GM21381 (cell line): ENCODE measurements at regions not wholly inside any gene's neighbourhood (a gene's known extent, or its start where the extent isn't known, plus 50 kb on each side); places are given as distances from the start of the nearest gene placed in this dataset.

Experiments used
- ATAC-seq: cut with Tn5 transposase; IDR thresholded peaks from one replicate; pipeline ENCODE4 v1.9.1; 2021; ENCODE audit warnings: mild to moderate bottlenecking, moderate library complexity; ENCODE audit not compliant: unreplicated experiment

DNA sequence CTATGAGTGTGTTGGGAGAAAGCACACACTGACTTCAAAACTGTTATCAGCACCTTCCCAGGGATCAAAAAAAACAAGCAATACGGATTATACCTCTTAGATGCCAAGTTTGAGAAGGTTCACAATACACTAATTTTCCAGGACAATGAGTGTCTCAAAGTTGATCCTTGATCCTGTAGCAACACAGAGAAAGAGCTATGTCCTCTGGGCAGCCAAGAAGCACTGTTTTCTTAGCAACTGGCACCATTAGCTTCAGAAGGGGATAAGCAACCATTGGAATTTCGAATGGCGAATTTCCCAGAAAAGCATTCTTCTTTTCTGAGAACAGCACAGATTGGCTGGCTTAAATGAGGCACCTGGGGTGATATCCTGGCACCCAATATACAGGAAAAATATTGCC lies 270.3 kb upstream of the RORA start:
- ATAC-seq = no peak

DNA sequence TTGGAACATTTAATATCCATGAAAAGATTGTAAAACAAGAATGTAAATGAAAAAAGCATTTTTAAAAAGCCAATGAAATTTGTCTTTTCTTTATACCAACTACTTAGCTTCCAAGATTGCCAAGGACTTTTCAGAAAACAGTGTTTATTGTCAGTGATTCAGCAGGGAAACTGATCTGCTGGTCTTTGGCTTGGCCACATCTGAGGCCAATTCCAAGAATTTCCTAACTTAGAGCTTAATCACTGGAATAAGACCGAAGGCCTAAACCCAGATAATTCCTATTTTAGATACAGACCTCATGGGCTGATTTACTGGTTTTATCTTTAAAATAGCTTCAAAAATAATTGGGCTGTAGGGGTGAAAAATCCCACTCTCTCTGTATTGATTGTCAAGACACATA lies 260.5 kb upstream of the RORA start:
- ATAC-seq = no peak

DNA sequence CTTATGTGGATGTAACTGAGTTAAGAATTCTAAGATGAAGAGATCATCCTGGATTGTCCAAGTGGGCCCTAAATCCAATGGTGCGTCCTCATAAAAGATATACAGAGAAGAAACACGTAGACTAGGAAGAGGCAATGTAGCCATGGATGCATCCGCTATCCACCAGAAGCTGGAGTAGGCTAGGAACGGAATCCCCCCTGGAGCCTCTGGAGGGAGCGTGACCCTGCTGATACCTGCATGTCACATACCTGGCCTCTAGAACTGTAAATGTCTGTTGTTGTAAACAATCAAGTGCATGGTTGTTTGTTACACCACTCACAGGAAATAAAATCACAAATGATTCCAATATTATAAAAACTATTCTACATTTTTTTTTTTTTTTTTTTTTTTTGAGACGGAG lies 254.5 kb upstream of the RORA start:
- ATAC-seq = no peak

DNA sequence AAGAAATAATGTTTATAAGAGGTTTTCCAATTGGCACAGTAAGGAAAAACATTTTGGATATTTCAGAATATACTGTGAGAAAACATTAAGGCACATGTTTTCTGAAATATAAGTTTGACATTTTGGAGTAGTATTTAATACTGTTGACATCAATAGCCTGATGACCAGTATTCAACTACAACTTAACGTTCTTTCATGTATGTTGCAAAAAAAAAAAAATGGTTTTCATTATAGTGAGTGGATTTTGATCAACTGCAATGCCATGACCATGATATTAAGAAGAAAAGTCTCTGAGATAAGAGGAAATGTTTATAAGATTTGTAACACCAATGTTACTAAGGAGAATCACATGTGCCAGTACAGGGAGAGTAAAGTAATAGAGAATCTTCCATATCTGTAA lies 252.8 kb upstream of the RORA start:
- ATAC-seq = no peak

DNA sequence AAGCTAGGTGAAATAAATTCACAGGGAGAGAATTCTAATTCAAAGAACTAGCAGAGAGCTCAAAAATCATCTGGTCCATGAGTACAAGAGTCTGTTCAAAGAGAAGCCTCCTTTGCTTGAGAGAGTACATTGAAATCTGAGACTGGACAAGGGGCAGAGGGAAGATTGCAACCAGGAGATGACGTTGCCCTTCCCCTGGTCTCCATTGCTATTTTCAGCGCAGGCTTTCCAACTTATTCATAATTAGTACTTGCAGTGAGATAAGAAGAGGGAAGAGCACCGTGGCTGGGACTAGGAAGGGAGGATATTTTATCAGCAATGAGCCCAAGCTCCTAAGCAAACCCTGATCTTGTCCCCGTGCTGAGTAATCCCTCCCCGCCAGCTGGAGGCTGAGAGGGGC lies 251.8 kb upstream of the RORA start:
- no peak for ATAC-seq

DNA sequence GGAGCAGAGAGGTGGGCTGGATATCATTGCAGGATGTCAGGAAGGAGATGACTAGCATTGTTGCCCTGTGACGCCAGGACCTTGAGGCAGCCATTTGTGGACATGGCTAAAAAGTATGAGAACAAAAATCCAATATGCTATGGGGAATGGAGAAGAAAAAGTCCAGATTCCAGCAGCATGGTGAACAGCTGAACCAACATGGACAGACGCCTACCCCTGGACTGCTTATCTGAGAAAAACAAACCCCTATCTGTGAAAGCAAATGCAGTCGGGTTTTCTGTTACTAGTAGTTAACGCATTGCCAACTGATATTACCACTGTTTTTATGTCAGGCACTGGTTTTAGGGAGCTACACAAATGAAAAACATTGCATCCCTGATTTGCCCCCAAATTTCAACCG lies 251.2 kb upstream of the RORA start:
- no peak for ATAC-seq

DNA sequence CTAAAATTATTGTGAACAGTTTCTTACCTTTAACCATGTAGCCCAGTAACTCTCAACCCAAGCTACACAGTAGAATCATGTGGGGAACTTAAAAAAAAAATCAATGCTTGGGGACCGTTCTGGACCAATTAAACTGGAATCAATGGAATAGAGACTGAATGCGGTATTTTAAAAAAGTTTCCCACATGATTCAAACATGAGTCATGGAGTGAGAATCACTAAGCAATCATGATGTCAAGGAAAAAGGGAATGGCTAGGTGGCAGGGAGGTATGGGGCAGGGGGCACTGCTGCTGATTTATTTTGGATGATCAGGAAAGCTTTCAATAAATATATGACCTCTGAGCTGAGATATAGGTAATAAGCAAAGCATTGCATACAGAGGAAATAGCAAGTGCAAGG lies 250.5 kb upstream of the RORA start:
- no peak for ATAC-seq

DNA sequence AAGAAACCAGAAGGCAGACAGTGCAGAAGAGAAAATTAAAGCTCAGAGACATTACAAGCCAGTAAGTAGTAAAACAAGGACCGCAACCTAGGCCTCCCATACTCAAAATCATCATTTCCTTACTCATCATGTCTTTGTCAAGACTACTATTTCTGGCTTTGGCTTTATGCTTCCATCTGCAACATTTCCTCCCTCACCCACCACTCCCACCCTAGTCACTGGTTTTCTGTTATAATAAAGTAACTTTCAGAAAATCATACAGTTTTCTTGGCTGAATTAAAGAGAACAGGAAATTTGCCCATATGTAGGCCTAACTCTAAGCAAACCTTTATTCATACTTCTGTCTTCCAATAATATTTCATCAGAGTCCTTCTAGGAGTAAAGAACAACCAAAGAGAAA lies 247.6 kb upstream of the RORA start:
- ATAC-seq = no peak

DNA sequence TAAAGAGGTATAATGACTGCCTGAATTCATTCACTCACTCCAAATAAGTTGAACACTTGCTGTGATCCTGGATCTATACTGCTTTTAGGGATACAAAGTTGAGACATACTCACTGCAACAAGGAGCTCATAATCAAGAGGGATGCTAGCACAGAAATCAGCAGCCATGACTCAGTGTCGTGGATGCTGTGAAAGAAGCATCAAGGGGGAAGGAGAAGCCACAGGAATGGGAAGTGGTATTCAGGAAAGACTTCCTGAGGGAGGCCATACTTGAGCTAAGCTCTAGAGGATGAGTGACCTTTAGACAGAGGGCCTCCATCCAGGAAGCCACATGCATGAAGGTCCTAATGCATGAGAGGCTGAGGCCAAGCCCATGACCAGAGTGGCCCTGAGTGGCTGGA lies 245.7 kb upstream of the RORA start:
- ATAC-seq = no peak

DNA sequence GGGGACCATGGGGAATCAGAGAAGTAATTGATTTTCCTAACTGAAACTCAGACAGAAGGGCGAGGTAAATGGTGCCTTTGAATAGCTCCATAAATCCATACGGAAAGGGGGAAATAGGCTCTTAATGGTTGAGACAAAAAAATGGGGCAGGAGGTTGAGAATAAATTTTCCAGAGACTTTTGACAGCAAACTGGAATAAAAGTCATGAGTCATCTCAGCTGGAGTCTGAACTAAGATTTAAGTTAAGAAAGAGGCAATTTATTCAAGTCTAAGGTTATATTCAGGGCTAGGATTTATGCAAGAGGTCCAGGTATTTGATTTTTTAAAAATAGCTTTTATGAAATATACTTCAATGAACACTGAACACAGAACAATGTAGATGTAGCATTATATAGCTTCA lies 238.7 kb upstream of the RORA start:
- ATAC-seq = no peak

DNA sequence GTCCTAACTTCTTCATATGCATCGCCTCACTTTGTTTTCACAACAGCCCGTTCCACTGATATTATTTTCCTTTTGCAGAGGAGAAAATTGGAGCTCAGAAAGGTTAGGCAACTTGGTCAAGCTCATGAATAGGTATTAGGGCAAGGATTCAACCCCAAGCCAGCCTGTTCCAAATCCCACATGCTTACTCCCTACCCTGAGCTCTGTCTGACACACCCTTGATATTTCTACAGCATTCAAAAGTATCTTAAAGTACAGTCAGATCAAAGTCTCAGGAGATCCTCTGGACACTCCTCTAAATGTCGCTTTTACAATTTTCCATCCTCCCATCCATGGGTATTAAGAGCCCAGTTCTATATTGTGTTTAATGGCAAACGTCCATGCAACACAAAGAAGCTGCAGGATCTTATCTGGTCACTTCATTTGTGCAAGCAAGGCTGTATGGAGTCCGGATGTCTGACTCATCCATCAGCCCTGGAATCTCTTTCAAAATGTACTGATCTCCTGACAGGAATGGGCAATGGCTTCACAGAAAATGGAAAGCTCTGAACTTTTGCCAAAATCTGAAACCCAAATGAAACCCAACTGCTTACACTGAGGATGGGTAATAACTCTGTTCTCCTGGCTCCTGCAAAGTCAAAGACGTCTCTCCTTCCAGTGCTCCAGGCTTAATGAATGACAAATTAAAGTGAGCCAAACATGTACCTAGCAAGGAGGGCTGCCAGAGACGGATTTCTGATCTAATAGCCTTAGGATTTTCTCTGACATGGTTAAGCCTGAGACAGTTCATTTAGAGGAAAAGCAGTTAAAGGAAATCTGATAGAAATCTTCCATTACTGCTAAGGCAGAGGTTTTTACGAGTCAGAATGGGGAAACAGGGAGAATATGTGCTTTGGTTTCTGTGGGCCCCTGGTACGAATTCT lies 230.9 kb upstream of the RORA start:
- no peak for ATAC-seq

DNA sequence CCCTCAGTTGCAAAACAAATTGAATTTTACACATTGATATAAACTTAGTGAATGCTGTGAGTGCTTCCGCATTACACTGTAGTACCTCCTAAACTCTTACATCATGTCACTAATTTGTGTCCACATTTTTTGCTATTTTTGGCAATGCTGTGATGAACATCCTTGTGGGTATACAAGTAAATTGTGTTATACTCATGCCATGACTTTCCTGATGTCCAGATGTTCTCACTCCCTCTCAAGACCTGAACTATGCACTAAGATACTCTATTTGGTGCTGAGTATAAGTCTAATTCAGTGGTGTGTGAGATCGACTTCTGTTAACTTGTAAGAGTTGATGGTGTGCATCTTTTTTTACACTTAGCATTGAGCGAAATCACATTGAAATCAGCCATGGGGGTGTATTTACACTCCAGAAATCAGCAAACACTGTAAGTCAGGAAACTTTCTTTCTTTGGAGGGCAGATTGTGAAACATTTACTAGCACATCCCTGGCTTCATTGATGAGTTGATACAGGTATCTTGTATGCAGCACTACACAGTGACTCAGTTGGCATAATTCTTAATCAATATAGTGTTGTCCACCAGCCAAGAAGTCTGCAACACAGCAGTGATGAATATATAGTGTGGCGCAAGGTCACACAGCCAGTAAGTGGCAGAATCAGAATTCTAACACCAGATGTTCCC lies 228.1 kb upstream of the RORA start:
- ATAC-seq = no peak

DNA sequence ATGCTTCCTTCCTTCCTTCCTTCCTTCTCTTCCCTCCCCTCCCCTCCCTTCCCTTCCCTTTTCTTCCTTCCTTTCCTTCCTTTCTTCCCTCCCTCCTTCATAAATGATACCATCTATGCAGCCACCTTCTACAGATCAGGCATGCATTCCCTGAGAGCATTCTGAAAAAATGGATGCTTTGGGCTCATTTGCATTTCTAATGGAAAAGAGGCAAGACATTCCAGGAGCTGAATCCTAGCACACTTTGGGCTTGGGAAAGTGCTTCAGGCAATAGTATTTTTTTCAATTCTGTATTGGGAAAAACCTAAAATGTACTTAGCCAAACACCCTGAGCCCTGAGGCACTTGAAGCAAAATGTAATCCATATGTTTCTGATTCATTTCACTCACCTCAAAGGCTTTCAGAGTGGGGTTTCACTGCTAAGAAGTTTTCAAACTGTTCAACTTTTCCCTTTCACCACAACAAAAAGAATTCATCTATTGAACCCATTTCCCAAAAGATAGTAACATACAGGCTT lies 220.1 kb upstream of the RORA start:
- ATAC-seq = no peak

DNA sequence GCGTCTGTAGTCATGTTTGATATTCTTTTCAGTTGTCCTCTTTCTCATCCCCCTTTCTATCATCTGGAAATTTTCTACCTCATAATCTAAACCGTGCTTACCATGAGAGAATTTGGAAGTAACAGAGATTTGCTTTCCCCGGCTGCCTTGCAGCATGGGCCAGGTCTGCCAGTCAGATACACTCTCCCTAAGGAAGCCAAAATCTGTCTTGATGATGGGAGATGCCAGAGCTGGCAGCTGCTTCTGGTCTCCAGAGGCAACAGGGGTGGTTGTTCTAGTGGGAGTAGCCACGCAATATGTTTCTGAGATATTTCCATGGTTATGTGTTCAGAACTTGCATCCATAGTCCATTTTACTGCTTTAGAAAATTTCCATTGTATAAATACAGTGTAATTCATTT lies 218.9 kb upstream of the RORA start:
- ATAC-seq = no peak

DNA sequence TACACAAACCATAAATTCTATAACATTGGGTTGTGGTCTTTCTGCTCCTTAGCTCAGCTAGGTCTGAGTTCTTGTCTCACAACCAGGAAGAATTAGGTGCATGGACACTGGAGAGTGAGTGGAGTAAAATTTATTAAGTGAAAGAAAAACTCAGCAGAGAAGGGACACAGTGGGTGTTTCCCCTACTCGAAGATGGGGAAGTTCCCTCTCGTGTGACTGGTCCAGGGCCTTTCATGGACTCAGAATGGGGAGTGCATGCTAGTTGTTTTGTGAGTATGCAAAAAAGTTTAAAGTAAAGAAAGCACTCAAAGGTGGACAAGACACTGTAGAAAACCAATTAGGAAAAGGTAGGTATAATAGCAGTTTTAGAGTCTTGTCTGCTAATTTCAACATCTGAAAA lies 215.5 kb upstream of the RORA start:
- ATAC-seq = no peak

DNA sequence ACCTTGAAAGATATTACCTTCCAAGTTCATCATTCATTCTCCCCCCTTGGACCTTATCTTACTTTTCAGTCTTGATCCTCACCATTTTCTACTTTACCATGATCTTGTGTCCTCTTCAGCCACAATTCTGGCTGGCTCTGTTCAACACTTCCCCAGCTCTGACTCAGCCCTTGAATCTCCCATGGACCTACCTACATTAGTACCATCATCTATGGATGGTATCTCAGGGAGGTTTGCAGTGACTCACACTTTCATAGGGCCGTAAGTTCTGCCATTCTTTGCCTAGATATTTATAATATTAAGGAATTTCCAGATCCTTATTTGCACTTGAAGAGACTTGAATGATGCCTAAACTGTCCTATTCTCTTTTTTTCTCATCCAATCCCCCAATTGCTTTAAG lies 213.7 kb upstream of the RORA start:
- ATAC-seq = no peak

DNA sequence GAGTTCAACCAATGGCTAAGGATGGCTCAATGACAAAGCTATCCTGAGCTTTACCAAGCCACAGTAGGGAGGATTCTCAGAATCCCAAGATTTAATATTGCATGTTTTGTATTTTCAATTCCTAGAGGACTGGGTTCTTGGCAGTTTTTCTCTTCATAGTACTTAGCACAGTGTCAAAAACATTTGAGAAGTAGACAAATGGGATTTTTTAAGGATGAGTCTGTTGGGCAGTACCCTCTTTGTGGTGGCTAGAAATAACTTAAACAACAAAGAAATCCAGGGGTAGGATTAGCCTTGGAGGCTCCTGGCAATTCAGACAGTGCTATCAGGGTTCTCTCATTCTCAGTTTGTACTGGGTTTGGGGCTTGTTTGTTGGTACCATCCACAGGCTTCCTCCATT lies 212.8 kb upstream of the RORA start:
- no peak for ATAC-seq

DNA sequence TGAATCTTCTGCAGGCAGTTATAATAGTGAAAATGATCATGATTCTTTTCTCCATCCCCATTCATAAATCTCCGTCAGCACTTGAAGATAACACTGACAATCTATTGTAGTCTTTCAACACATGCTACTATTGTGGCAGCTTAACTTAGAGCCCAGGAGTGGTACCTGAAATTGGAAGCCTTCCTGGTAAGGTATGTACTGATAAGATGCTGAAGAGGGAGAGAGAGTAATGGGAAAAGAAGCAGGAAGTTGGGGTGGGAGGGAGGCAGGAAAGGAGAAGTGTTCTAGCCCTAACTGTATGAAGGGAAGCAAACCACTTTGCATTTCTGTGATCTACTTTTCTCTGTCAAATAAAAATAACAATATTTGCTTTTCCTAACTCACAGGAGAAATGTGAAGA lies 197.4 kb upstream of the RORA start:
- no peak for ATAC-seq

DNA sequence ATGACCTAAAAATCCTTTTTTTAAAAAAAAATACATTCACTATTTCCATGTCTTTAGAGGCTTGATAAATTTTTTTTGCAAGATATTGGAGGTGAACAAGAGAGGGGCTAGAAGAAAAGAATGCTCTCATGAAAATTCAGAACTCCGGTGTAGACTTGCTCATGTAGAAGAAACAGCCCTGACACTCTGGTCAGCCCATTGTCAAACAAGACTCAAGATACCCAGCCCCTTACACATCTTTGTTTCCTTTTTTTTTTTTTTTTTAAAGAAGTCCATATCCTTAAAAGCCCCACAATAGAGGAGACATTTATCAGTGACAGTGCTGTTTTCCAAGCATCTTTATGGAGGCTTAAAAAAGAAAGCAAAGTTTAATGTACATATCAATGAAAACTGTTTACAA lies 196.8 kb upstream of the RORA start:
- ATAC-seq = no peak

DNA sequence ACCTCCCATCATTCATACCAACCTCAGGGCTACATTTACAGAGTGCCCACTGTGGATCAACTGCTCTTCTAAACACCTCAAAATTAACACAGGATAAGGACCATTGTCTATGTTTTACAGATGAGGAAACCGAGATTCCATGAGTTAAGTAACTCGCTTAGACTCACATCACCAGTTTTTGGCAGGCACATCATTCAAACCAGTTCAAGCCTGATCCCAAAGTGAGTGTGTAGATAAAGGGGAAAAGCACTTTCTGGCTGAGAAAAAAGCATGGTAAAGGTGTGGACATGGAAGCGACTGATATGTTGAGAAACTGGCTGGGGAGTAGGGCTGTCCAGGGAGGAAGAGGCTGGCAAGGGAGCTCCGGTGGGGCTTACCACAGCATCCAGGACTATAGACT lies 193.7 kb upstream of the RORA start:
- no peak for ATAC-seq

DNA sequence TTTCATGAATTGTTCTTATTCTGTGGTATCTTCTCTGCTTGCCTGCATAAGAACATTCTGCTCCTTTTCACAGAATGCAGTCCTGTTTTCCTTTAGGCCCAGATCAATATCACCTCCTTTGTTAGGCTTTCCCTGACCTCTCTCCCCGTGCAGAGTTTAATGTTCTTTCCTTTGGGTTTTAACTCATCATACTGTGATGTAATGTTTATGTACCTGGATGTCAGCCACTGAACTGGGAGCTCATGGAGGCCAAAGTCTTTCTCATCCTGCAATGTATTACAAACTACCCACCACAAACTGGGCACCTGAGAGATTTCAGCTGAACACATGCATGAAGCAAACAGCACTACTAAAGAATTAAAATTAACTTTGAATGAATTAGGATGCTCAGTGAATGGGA lies 192.8 kb upstream of the RORA start:
- no peak for ATAC-seq

DNA sequence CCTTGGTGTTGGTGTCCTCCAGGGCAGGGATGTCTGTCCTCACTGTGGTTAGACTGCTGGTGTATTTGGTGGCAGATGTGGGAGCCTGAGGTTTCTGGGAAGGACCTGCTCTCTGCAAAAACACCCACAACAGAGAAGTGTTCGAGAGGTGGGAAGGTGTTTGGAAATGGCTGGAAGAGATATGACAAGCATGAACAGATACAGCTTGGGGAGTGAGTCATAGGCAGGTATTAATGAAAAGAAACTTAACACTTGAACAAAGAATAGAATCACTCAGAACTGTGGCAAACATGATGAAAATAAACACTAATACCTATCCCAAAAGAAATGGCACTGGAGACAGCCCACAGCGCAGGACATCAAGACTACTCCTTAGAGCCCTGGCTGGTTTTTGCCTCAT lies 192.4 kb upstream of the RORA start:
- no peak for ATAC-seq
